ENCODE measurements at regions not wholly inside any gene's neighbourhood (a gene's known extent, or its start where the extent isn't known, plus 50 kb on each side); places are given as distances from the start of the nearest gene placed in this dataset.
"Not testable (repeated sequence)": the region's sequence is repeated elsewhere in the genome, so short reads cannot be mapped to it uniquely, and the experiment has no call there.

GRCh38 chr3:67167481-67167880 is 169.4 kb downstream of the KBTBD8 start:
- CTCF ChIA-PET = no interaction called here
- no peak overlapping the region for H3K4me3 ChIP-seq (ENCODE audit: low read depth, low read length)
- DNase-seq (ENCODE audit: low read depth, low spot score) = no peak
- POLR2A ChIA-PET = no interaction called here
- TF ChIP-seq CTCF (IDR thresholded peaks at IDR 0.05; ENCODE audit: insufficient read depth, low read length, missing control alignments) = no peak

GRCh38 chr3:67171841-67172240 is 173.7 kb downstream of the KBTBD8 start:
- CTCF ChIA-PET = interaction anchor here (1.0 kb wide), 1 partner anchor 58 kb away, joined by 4 read pairs; no protein-coding TSS in a partner anchor
- DNase-seq (ENCODE audit: low read depth, low spot score) = no peak
- TF ChIP-seq CTCF (IDR thresholded peaks at IDR 0.05; ENCODE audit: insufficient read depth, low read length, missing control alignments) = no peak
- POLR2A ChIA-PET = no interaction called here
- no peak overlapping the region for H3K4me3 ChIP-seq (ENCODE audit: low read depth, low read length)

- POLR2A ChIA-PET; CTCF ChIA-PET; H3K4me3 ChIP-seq (ENCODE audit: low read depth, low read length); DNase-seq (ENCODE audit: low read depth, low spot score): not testable (repeated sequence)
Measured at GRCh38 chr3:67173130-67173529, 175.0 kb downstream of the KBTBD8 start.

GRCh38 chr3:67176396-67176795 is 178.3 kb downstream of the KBTBD8 start:
- no peak for DNase-seq (ENCODE audit: low read depth, low spot score)
- no peak for TF ChIP-seq CTCF (IDR thresholded peaks at IDR 0.05; ENCODE audit: insufficient read depth, low read length, missing control alignments)
- CTCF ChIA-PET = no interaction called here
- POLR2A ChIA-PET = no interaction called here
- no peak overlapping the region for H3K4me3 ChIP-seq (ENCODE audit: low read depth, low read length)

GRCh38 chr3:67192466-67192865 is 194.4 kb downstream of the KBTBD8 start:
- CTCF ChIA-PET = no interaction called here
- POLR2A ChIA-PET = no interaction called here
- TF ChIP-seq CTCF (IDR thresholded peaks at IDR 0.05; ENCODE audit: insufficient read depth, low read length, missing control alignments) = no peak
- no peak overlapping the region for H3K4me3 ChIP-seq (ENCODE audit: low read depth, low read length)
- DNase-seq (ENCODE audit: low read depth, low spot score) = no peak

- ChIA-PET CTCF (no interaction called here), POLR2A (no interaction called here)
- DNase-seq (ENCODE audit: low read depth, low spot score) = no peak
- no peak for TF ChIP-seq CTCF (IDR thresholded peaks at IDR 0.05; ENCODE audit: insufficient read depth, low read length, missing control alignments)
- H3K4me3 ChIP-seq (ENCODE audit: low read depth, low read length) = no peak overlapping the region
Measured at GRCh38 chr3:67196677-67197076, 198.6 kb downstream of the KBTBD8 start.

GRCh38 chr3:67198374-67198773 is 200.3 kb downstream of the KBTBD8 start:
- DNase-seq (ENCODE audit: low read depth, low spot score) = no peak
- no peak for TF ChIP-seq CTCF (IDR thresholded peaks at IDR 0.05; ENCODE audit: insufficient read depth, low read length, missing control alignments)
- ChIA-PET POLR2A (no interaction called here), CTCF (no interaction called here)
- no peak overlapping the region for H3K4me3 ChIP-seq (ENCODE audit: low read depth, low read length)
